A673 (cell line): ENCODE measurements at regions not wholly inside any gene's neighbourhood (a gene's known extent, or its start where the extent isn't known, plus 50 kb on each side); places are given as distances from the start of the nearest gene placed in this dataset.

Experiments
- BruUV-seq: library from RNA; stranded (reverse); fragments of 400-500 nt; replicated peaks from 2 replicates; lab custom pipeline; 2021; lab: Mats Ljungman, UMichigan
- CTCF ChIA-PET: fragments of 300-600 bp; sonication (Branson Sonifier 250); formaldehyde crosslinking; loops from one replicate; lab custom pipeline; 2022; ENCODE audit warnings: antibody characterized with exemption; lab: Charles Lee
- POLR2A ChIA-PET: fragments of 300-600 bp; sonication (Branson Sonifier 250); formaldehyde crosslinking; loops from one replicate; lab custom pipeline; 2022; ENCODE audit warnings: antibody characterized with exemption; ENCODE audit not compliant: low non-redundant PET; lab: Charles Lee
- DNase-seq: peaks from one replicate; pipeline ENCODE4 v3.0.0-alpha.2; 2015; ENCODE audit warnings: low spot score
- H3K27ac ChIP-seq: fragments of 200-600 bp; sonication (generic); 2 replicates; pipeline ENCODE4 v1.5.1; 2016; ENCODE audit warnings: mixed run types, low read depth, mild to moderate bottlenecking, mixed read lengths, antibody characterized with exemption, low read length; ENCODE audit not compliant: poor library complexity, severe bottlenecking
- H3K27me3 ChIP-seq: fragments of 200-600 bp; sonication (generic); replicated peaks from 2 replicates; pipeline ENCODE4 v1.6.1; 2017; ENCODE audit warnings: mixed run types, low read depth, mild to moderate bottlenecking, mixed read lengths, antibody characterized with exemption, low read length; ENCODE audit not compliant: insufficient read depth, poor library complexity
- H3K36me3 ChIP-seq: fragments of 200-600 bp; sonication (generic); 2 replicates; pipeline ENCODE4 v1.6.1; 2016; ENCODE audit warnings: mixed run types, mild to moderate bottlenecking, mixed read lengths, antibody characterized with exemption, low read length; ENCODE audit not compliant: insufficient read depth, poor library complexity, severe bottlenecking
- H3K4me1 ChIP-seq: fragments of 200-600 bp; sonication (generic); 2 replicates; pipeline ENCODE4 v1.6.1; 2017; ENCODE audit warnings: mixed run types, mild to moderate bottlenecking, mixed read lengths, antibody characterized with exemption, low read length; ENCODE audit not compliant: insufficient read depth, poor library complexity, severe bottlenecking
- H3K4me3 ChIP-seq: fragments of 200-600 bp; sonication (generic); 2 replicates; pipeline ENCODE4 v1.5.1; 2016; ENCODE audit warnings: low read depth, mixed run types, mild to moderate bottlenecking, mixed read lengths, low read length; ENCODE audit not compliant: poor library complexity, severe bottlenecking
- H3K9me3 ChIP-seq: fragments of 200-600 bp; sonication (generic); 2 replicates; pipeline ENCODE4 v1.6.1; 2016; ENCODE audit warnings: mixed run types, low read depth, mild to moderate bottlenecking, mixed read lengths, antibody characterized with exemption, low read length; ENCODE audit not compliant: poor library complexity, severe bottlenecking
- CTCF ChIP-seq: fragments of 300-800, 200-600 bp; sonication (generic); conservative IDR thresholded peaks from 2 replicates; pipeline ENCODE4 v1.5.1; 2017; ENCODE audit warnings: low read depth, mild to moderate bottlenecking, antibody characterized with exemption, low read length, moderate library complexity, mixed read lengths
- EZH2 ChIP-seq: fragments of 200-600 bp; sonication (generic); IDR thresholded peaks from 2 replicates; pipeline ENCODE4 v1.6.1; 2017; ENCODE audit warnings: borderline replicate concordance, low read depth, mild to moderate bottlenecking, mixed read lengths, antibody characterized with exemption, low read length; ENCODE audit not compliant: poor library complexity, severe bottlenecking
- intact Hi-C: fragments of 100-400 bp; cut with micrococcal nuclease; formaldehyde crosslinking; loops from one replicate; pipeline ENCODE4 v1.10.0; 2022; ENCODE audit not compliant: unreplicated experiment

GRCh38 chr22:47801541-47802245, 1039.2 kb downstream of the TBC1D22A start:
- Histone ChIP-seq H3K4me1 (no peaks in the 10 kb centered on the region), H3K27me3 (peaks cover 29% of the 10 kb centered on the region), H3K9me3 (no peaks in the 10 kb centered on the region), H3K4me3 (no peak overlapping the region), H3K36me3 (no peaks in the 10 kb centered on the region), H3K27ac (no peak overlapping the region)
- BruUV-seq = no TSS peak
- ChIA-PET CTCF (no interaction called here), POLR2A (no interaction called here)
- intact Hi-C loops = no loop called here
- DNase-seq = no peak
- TF ChIP-seq EZH2 (no peak), CTCF (no peak)

GRCh38 chr22:47798229-47798628, 1035.8 kb downstream of the TBC1D22A start:
- no peaks in the 10 kb centered on the region for H3K4me1 ChIP-seq
- no peak overlapping the region for H3K4me3 ChIP-seq
- intact Hi-C loops = no loop called here
- ChIA-PET CTCF (no interaction called here), POLR2A (no interaction called here)
- no TSS peak for BruUV-seq
- no peak overlapping the region for H3K27ac ChIP-seq
- H3K9me3 ChIP-seq = no peaks in the 10 kb centered on the region
- H3K36me3 ChIP-seq = no peaks in the 10 kb centered on the region
- no peak for TF ChIP-seq EZH2
- TF ChIP-seq CTCF = no peak
- H3K27me3 ChIP-seq = peaks cover 36% of the 10 kb centered on the region
- no peak for DNase-seq

- no peak for TF ChIP-seq EZH2
- no peak for TF ChIP-seq CTCF
- intact Hi-C loops = no loop called here
- ChIA-PET CTCF (no interaction called here), POLR2A (no interaction called here)
- H3K4me3 ChIP-seq = no peak overlapping the region
- BruUV-seq = no TSS peak
- no peaks in the 10 kb centered on the region for H3K9me3 ChIP-seq
- H3K27me3 ChIP-seq = peaks cover 40% of the 10 kb centered on the region
- H3K27ac ChIP-seq = no peak overlapping the region
- no peaks in the 10 kb centered on the region for H3K36me3 ChIP-seq
- H3K4me1 ChIP-seq = no peaks in the 10 kb centered on the region
- no peak for DNase-seq
These were observed 1035.0 kb downstream of the TBC1D22A start for GRCh38 chr22:47797342-47797945.
